ENCODE measurements at regions not wholly inside any gene's neighbourhood (a gene's known extent, or its start where the extent isn't known, plus 50 kb on each side); places are given as distances from the start of the nearest gene placed in this dataset.
"Not testable (repeated sequence)": the region's sequence is repeated elsewhere in the genome, so short reads cannot be mapped to it uniquely, and the experiment has no call there.

DNA sequence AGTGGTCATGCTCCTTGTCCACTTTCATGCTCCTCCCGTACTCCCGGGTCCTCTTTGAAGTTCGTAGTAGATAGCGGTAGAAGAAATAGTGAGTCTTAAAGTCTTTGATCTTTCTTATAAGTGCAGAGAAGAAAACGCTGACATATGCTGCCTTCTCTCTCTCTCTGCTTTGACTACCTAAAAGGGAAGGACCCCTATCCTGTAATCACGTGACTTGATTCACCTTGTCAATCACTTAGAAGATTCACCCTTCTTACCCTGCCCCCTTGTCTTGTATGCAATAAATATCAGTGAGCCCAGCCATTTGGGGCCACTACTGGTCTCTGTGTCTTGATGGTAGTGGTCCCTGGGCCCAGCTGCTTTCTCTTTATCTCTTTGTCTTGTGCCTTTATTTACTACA, 158.5 kb upstream of the VWC2 start:
- H3K9ac ChIP-seq (ENCODE audit: low read length); intact Hi-C loops (cut with micrococcal nuclease); H3K4me1 ChIP-seq (ENCODE audit: control insufficient read depth in 1 of 2, insufficient read depth in 2 of 2, low read length in 2 of 2); H3K27me3 ChIP-seq (ENCODE audit: insufficient read depth, low read length); H3K9me2 ChIP-seq (ENCODE audit: insufficient read depth); H3K4me3 ChIP-seq (replicated peaks in 1 of 2; ENCODE audit: low read depth in 1 of 2, low read length in 2 of 2); H3K27ac ChIP-seq (ENCODE audit: low read depth, low read length); ATAC-seq; H3K4me2 ChIP-seq (ENCODE audit: low read length); RAD21 ChIA-PET (ENCODE audit: low non-redundant PET in 1 of 2, low total read pairs in 2 of 2, uncharacterized antibody in 2 of 2, unreplicated experiment in 2 of 2); H3K36me3 ChIP-seq (ENCODE audit: control insufficient read depth in 1 of 2, insufficient read depth in 2 of 2, low read length in 2 of 2); POLR2A ChIA-PET; H2AFZ ChIP-seq (ENCODE audit: low read depth, low read length, poor library complexity, severe bottlenecking); BruUV-seq (replicated peaks); DNase-seq (ENCODE audit: low read depth, low spot score); H4K20me1 ChIP-seq (ENCODE audit: insufficient read depth); CTCF ChIA-PET; H3K79me2 ChIP-seq (ENCODE audit: insufficient read depth, low read length): not testable (repeated sequence)
- H3K9me3 ChIP-seq (ENCODE audit: control insufficient read depth in 1 of 2, insufficient read depth in 1 of 2, low read depth in 1 of 2, low read length in 2 of 2) = peaks cover 8 to 13% of the 10 kb centered on the region in 2 experiments; a peak in 2 of 4 replicates

DNA sequence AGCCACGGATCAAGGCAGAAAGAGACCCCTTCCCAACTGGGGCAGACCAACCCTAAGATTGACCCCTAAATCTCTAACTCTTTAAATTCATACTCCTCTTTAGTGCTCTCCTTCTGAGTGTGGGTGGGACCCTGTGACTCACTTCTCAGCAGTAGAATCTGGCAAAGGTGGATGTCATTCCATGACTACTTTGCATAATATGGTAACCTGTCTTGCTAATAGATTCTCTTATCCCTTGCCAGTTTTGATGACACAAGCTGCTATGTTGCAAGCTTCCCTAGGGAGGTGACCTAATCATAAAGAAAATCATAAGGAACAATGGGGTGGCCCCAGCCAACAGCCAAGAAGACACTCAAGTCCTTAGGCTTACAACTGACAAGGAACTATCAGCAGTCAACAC, 155.4 kb upstream of the VWC2 start:
- H3K9me2 ChIP-seq (ENCODE audit: insufficient read depth) = no peaks in the 10 kb centered on the region
- H3K27ac ChIP-seq (ENCODE audit: low read depth, low read length) = no peak overlapping the region
- intact Hi-C loops (cut with micrococcal nuclease) = no loop called here
- H3K4me2 ChIP-seq (ENCODE audit: low read length) = no peak overlapping the region
- BruUV-seq (replicated peaks) = no TSS peak
- no peaks in the 10 kb centered on the region for H3K4me1 ChIP-seq (ENCODE audit: control insufficient read depth in 1 of 2, insufficient read depth in 2 of 2, low read length in 2 of 2)
- H3K36me3 ChIP-seq (ENCODE audit: control insufficient read depth in 1 of 2, insufficient read depth in 2 of 2, low read length in 2 of 2) = no peaks in the 10 kb centered on the region
- no peak overlapping the region for H3K4me3 ChIP-seq (replicated peaks in 1 of 2; ENCODE audit: low read depth in 1 of 2, low read length in 2 of 2)
- no peaks in the 10 kb centered on the region for H3K27me3 ChIP-seq (ENCODE audit: insufficient read depth, low read length)
- CTCF ChIA-PET = no interaction called here
- H3K79me2 ChIP-seq (ENCODE audit: insufficient read depth, low read length) = no peaks in the 10 kb centered on the region
- RAD21 ChIA-PET (ENCODE audit: low non-redundant PET in 1 of 2, low total read pairs in 2 of 2, uncharacterized antibody in 2 of 2, unreplicated experiment in 2 of 2) = no interaction called here
- TF ChIP-seq EZH2phosphoT487 (IDR thresholded peaks at IDR 0.05; ENCODE audit: borderline replicate concordance) (no peak), POLR2AphosphoS5 (IDR thresholded peaks at IDR 0.05; ENCODE audit: low read depth, low read length) (no peak), FOSL1 (IDR thresholded peaks at IDR 0.05; ENCODE audit: low read depth) (no peak), TCF7L2 (IDR thresholded peaks at IDR 0.05; ENCODE audit: borderline replicate concordance, extremely low read depth, insufficient read depth, insufficient read length) (no peak), POLR2A (IDR thresholded peaks at IDR 0.05; ENCODE audit: borderline replicate concordance, extremely low read depth, insufficient read depth, insufficient read length) (no peak), RAD21 (IDR thresholded peaks at IDR 0.05; ENCODE audit: low read depth) (no peak), SIN3A (IDR thresholded peaks at IDR 0.05; ENCODE audit: low read depth) (no peak), ELF1 (IDR thresholded peaks at IDR 0.05; ENCODE audit: borderline replicate concordance, low read depth) (no peak), EGR1 (IDR thresholded peaks at IDR 0.05; ENCODE audit: low read depth) (no peak)
- TF ChIP-seq, protein P1, sequence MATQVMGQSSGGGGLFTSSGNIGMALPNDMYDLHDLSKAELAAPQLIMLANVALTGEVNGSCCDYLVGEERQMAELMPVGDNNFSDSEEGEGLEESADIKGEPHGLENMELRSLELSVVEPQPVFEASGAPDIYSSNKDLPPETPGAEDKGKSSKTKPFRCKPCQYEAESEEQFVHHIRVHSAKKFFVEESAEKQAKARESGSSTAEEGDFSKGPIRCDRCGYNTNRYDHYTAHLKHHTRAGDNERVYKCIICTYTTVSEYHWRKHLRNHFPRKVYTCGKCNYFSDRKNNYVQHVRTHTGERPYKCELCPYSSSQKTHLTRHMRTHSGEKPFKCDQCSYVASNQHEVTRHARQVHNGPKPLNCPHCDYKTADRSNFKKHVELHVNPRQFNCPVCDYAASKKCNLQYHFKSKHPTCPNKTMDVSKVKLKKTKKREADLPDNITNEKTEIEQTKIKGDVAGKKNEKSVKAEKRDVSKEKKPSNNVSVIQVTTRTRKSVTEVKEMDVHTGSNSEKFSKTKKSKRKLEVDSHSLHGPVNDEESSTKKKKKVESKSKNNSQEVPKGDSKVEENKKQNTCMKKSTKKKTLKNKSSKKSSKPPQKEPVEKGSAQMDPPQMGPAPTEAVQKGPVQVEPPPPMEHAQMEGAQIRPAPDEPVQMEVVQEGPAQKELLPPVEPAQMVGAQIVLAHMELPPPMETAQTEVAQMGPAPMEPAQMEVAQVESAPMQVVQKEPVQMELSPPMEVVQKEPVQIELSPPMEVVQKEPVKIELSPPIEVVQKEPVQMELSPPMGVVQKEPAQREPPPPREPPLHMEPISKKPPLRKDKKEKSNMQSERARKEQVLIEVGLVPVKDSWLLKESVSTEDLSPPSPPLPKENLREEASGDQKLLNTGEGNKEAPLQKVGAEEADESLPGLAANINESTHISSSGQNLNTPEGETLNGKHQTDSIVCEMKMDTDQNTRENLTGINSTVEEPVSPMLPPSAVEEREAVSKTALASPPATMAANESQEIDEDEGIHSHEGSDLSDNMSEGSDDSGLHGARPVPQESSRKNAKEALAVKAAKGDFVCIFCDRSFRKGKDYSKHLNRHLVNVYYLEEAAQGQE (IDR thresholded peaks at IDR 0.05; ENCODE audit: low read depth) = no peak
- TF ChIP-seq, protein P2, sequence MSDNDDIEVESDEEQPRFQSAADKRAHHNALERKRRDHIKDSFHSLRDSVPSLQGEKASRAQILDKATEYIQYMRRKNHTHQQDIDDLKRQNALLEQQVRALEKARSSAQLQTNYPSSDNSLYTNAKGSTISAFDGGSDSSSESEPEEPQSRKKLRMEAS (IDR thresholded peaks at IDR 0.05) = no peak
- TF ChIP-seq, protein P3, sequence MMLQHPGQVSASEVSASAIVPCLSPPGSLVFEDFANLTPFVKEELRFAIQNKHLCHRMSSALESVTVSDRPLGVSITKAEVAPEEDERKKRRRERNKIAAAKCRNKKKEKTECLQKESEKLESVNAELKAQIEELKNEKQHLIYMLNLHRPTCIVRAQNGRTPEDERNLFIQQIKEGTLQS (IDR thresholded peaks at IDR 0.05) = no peak
- POLR2A ChIA-PET = no interaction called here
- H2AFZ ChIP-seq (ENCODE audit: low read depth, low read length, poor library complexity, severe bottlenecking) = no peak overlapping the region
- no peaks in the 10 kb centered on the region for H4K20me1 ChIP-seq (ENCODE audit: insufficient read depth)
- no peak overlapping the region for H3K9ac ChIP-seq (ENCODE audit: low read length)
- H3K9me3 ChIP-seq (ENCODE audit: control insufficient read depth in 1 of 2, insufficient read depth in 1 of 2, low read depth in 1 of 2, low read length in 2 of 2) = peaks cover 8 to 13% of the 10 kb centered on the region in 2 experiments; a peak in 2 of 4 replicates
- ATAC-seq = no peak
- no peak for DNase-seq (ENCODE audit: low read depth, low spot score)
